HEK293T (cell line): ENCODE measurements at regions not wholly inside any gene's neighbourhood (a gene's known extent, or its start where the extent isn't known, plus 50 kb on each side); places are given as distances from the start of the nearest gene placed in this dataset.

Experiments used
- ARNT ChIP-seq: fragments of 450-650 bp; IDR thresholded peaks from 2 replicates; pipeline ENCODE4 v1.6.1; 2017; ENCODE audit warnings: mild to moderate bottlenecking
- BHLHE40 ChIP-seq: fragments of 450-650 bp; IDR thresholded peaks from 2 replicates; pipeline ENCODE4 v1.6.1; 2016; ENCODE audit warnings: mild to moderate bottlenecking, moderate library complexity, borderline replicate concordance
- CTBP1 ChIP-seq: fragments of 450-650 bp; IDR thresholded peaks from 2 replicates; pipeline ENCODE4 v1.6.1; 2016; ENCODE audit warnings: borderline replicate concordance
- ELF4 ChIP-seq: fragments of 450-650 bp; IDR thresholded peaks from 2 replicates; pipeline ENCODE4 v1.6.1; 2017; ENCODE audit warnings: antibody characterized with exemption
- FOXA1 ChIP-seq: fragments of 450-650 bp; IDR thresholded peaks from 2 replicates; pipeline ENCODE4 v1.6.1; 2016; ENCODE audit warnings: mild to moderate bottlenecking
- FOXK2 ChIP-seq: fragments of 450-650 bp; IDR thresholded peaks from 2 replicates; pipeline ENCODE4 v1.6.1; 2016; ENCODE audit warnings: mild to moderate bottlenecking
- FOXM1 ChIP-seq: fragments of 450-650 bp; IDR thresholded peaks from 2 replicates; pipeline ENCODE4 v1.6.1; 2017; ENCODE audit warnings: mild to moderate bottlenecking, borderline replicate concordance
- NFRKB ChIP-seq: fragments of 450-650 bp; IDR thresholded peaks from 2 replicates; pipeline ENCODE4 v1.6.1; 2016; ENCODE audit warnings: mild to moderate bottlenecking, moderate library complexity
- PKNOX1 ChIP-seq: fragments of 450-650 bp; IDR thresholded peaks from 2 replicates; pipeline ENCODE4 v1.6.1; 2016
- SP1 ChIP-seq: fragments of 450-650 bp; IDR thresholded peaks from 2 replicates; pipeline ENCODE4 v1.6.1; 2017
- SUZ12 ChIP-seq: fragments of 450-650 bp; IDR thresholded peaks from 2 replicates; pipeline ENCODE4 v1.6.1; 2016; ENCODE audit warnings: mild to moderate bottlenecking
- TARDBP ChIP-seq: fragments of 450-650 bp; IDR thresholded peaks from 2 replicates; pipeline ENCODE4 v1.6.1; 2016
- ZNF384 ChIP-seq: fragments of 450-650 bp; IDR thresholded peaks from 2 replicates; pipeline ENCODE4 v1.6.1; 2016

GRCh38 chr6:156315146-156315545, 462.0 kb upstream of the ARID1B start:
- TF ChIP-seq ZNF384 (no peak), SP1 (no peak), ELF4 (no peak), PKNOX1 (no peak), NFRKB (no peak), FOXA1 (no peak), FOXM1 (no peak), ARNT (no peak), TARDBP (no peak), FOXK2 (no peak), SUZ12 (no peak), CTBP1 (no peak), BHLHE40 (no peak)
